ENCODE measurements at regions not wholly inside any gene's neighbourhood (a gene's known extent, or its start where the extent isn't known, plus 50 kb on each side); places are given as distances from the start of the nearest gene placed in this dataset.

GRCh38 chr3:189121092-189121491, 50.7 kb upstream of the TPRG1 start:
- H3K4me3 ChIP-seq: peak overlapping the region in 1 of 8 donors; percentile 49
- H3K27me3 ChIP-seq (replicated peaks in 1 of 7): no peaks in the 10 kb centered on the region
- intact Hi-C loops (cut with DNase I; ENCODE audit: low total_unique reads): no loop called here
- TF ChIP-seq POLR2AphosphoS5 (IDR thresholded peaks at IDR 0.05) (no peak), CTCF (IDR thresholded peaks at IDR 0.05 in 8 of 11, conservative IDR thresholded peaks at IDR 0.05 in 3 of 11) (peak in 1 of 11 experiments; percentile 14), POLR2A (IDR thresholded peaks at IDR 0.05) (no peak)
- 26 to 40% (median 29%) methylated on average over 2 of the region's 2 CpGs for WGBS, 5 donors
- peaks cover 0 to 21% (median 13%) of the 10 kb centered on the region in 8 donors for H3K9me3 ChIP-seq
- H3K27ac ChIP-seq: peak overlapping the region in 6 of 8 donors; percentile 4 to 73 (median 47)
- no peaks in the 10 kb centered on the region for H3K36me3 ChIP-seq
- H3K4me1 ChIP-seq: peaks cover 0 to 33% (median 9%) of the 10 kb centered on the region in 6 donors
- no peak for DNase-seq
